HG02571 (cell line): ENCODE measurements at regions not wholly inside any gene's neighbourhood (a gene's known extent, or its start where the extent isn't known, plus 50 kb on each side); places are given as distances from the start of the nearest gene placed in this dataset.
"Not testable (repeated sequence)": the region's sequence is repeated elsewhere in the genome, so short reads cannot be mapped to it uniquely, and the experiment has no call there.

Experiments
- ATAC-seq: cut with Tn5 transposase; IDR thresholded peaks from one replicate; pipeline ENCODE4 v1.9.1; 2021; ENCODE audit warnings: mild to moderate bottlenecking, moderate library complexity; ENCODE audit not compliant: unreplicated experiment

DNA sequence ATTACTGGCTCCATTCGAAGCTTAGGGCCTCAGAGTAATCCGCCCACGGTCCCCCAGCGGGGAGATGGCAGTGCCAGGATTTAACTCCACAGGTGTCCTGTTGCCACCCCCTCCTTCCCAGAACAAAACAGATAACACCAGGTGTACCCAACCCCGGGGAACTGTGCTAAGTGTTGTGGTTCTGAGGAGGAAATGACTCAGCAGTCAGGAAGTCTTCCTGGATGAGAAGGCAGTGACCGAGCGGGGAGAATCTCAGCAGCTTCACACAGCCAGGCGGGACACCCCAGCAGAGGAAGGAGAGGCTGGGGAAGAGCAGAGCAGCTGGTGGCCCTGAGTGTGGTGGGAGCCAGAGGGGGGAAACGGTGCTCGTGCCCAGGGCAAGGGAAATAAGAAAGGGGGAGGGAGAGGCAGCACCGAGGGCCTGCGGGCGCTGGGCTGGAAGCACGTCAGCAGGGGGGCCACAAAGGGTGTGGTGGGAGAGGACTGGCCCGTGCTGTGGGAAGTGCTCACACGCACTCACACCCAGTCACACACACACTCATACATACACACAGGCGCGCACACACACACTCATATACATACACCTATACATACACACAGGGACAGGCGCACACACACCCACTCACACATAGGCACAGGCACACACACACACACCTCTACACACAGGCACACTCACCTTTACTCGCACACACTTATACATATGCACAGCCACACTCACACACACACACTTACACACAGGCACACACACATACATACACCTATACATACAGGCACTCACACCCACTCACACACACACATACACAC is 59.8 kb upstream of the CHST15 start:
- peak; percentile 58 for ATAC-seq

DNA sequence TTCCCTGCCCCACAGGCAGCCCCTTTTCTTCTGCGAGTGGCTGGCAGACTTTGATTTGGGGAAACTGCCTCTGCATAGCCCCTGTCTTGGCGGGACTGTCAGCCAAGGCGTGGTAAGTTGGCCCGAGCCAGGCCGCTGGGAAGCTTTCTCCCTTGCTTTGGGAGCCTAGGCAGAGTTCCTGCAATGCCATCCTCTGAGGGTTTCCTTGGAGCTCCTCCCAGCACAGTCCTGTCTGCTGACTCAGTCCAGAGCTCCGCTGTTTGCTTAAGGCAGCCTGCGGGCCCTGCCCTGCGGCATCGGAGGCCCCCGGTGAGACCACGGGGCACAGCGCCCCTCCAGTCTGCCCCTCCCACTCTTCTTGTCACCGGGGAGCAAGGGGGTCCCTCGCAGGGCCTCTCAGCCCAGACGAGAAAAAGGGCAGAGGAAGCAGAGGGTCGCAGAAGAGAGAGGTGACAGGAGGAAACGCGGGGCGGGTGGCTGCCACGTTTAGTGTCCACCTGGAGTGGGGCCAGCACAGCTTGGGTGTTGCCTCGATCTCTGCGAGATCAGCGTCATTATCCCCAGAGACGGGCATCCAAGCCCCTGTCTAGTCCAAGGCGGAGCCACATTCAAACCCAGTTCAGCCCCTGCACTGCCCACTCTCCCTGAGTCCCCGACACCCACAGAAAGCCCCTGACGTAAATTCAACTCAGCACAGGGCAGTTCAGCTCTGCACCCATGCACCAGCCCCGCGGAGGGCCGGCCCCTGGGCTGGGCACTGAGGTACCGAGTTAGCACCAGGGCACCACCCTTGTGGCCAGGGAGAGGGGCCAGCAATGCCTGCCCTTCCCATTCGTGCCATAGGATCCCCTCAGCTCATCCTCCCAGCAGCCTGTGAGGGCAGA is 59.0 kb upstream of the CHST15 start:
- ATAC-seq, result no peak

DNA sequence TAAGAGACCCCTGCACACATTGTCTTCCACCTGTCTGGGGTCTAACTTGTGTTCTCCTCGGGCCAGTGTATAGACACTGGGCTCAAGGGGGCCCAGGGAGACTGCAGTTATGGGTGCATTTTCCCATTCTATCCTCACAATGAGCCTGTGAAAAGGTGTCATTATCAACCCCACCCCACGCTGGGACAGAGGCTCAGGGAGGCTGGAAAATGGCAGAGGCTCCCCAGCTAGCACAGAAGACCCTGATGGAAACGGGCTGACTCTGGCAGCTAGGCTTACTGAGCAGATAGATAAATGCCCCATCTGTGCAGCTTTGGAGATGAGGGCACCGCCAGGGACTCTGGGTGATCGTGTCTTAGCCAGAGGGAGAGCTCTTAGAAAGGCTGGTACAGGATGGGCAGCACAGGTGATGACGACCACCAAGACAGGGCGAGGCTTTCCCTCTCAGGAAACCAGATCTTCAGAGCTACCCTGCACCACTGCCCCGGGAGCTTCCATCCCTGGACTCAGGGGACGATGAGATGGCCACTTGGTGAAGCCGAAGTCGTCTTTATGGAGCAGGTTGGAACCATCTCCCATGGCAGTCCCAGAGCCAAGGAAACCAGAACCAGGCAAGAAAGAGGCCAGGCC is 58.2 kb upstream of the CHST15 start:
- no peak for ATAC-seq

DNA sequence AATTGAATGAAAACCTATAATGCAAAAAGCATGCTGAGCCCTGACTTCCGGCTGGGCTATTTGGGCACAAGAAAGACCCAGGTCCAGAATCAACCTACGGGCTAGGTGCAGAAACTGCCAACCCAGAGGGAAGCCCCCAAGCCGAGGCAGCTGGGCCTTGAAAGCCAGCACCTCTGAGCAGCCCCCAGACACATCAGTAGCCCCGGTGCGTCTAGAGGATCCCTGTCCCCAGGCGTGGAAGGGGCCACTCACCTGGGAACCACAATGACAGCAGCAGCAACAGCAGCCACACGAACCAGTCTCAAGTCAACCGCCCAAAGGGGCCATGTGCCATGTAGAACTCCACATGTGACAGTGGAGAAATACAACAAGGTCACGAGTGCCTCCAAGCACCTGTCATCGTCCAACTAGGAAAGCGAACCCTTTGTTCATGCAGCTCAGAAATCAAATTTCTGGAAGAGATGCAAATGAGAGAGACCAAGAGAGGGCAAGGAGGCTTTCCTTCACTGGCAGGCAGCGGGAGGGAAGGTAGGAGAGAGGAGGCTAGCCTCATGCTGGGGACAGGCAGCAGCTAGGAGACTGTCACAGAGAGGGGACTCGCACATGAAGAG is 57.5 kb upstream of the CHST15 start:
- no peak for ATAC-seq

DNA sequence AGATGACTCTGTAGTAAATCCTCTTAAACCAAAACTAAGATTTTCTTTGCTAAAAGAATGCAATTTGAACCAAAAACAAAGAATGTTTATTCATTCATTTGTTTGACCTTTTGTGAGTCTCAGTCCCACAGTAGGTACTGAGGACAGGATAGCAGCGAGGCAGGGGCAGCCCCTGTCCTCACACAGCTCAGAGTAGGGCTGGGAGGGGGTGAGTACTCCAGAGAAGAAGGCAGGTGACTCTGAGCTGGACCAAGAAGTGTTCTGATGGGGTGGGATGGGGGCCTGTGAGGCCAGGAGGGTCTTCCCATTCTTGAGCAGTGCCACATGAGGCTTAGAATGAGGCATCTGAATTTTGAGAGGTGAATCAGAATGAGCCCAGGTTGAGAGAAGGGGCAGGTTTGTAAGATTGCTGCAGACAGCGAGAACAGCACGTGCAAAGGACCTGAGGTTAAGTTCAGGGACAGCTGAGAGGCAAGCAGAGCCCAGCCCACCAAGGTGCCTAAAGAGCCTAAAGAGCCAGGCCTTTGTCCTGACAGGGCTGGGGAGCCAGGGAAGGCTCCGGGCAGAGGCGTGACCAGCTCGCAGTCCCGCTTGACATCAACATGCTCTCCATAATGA is 56.9 kb upstream of the CHST15 start:
- no peak for ATAC-seq

DNA sequence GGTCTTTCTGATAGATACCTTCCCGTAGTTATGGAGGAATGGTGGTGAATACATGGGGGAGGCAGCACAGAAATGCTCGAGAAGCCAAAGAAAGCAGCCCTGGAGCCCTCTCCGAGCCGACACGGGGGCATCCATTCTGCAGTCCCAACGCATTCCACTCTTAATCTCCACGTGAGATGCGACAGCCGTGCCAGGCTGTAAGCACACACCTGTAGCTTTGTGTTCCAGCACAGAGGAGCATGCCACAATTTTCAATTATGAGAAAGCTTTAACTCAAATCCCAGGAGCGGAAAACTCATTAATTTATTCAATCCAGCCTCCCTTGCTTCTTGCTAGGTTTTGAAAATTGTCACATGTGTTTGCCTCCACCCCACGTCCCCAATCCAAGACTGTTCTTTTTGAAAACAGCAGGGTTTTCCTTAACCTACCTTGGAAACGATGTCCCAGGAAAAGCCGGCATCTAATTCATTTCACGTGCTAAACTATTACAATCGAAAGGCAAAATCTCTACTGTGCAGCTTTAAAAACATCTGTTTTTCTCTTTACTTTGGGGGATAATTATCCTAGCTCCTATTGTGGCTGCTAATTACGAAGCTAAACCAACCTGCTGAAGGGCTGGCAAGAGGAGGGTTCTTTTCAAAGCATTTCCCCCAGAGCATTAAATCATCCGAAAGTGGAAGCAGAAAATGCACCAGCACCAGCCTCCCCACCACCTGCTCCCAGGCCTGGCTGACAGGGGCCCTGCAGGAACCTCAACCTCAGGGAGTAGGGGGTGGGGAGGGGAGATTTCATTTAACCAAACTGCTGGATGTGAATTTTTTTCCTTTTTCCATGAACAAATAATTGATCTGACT is 56.0 kb upstream of the CHST15 start:
- no peak for ATAC-seq

DNA sequence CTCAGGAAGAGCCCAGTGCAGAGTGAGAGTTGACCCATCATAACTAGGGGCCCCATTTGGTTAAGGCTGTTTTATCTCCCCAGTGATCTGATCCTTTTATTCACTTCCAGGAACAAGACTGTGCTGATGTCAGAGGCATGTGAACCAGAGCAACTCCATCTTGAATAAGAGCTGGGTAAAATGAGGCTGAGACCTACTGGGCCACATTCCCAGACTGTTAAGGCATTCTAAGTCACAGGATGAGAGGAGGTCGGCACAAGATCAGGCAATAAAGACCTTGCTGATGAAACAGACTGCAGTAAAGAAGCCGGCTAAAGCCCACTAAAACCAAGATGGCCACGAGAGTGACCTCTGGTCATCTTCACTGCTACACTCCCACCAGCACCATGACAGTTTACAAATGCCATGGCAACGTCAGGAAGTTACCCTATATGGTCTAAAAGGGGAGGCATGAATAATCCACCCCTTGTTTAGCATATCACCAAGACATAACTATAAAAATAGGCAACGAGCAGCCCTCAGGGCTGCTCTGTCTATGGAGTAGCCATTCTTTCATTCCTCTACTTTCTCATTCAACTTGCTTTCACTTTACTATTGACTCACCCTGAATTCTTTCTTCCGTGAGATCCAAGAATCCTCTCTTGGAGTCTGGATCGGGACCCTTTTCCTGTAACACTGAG is 55.3 kb upstream of the CHST15 start:
- not testable (repeated sequence) for ATAC-seq

DNA sequence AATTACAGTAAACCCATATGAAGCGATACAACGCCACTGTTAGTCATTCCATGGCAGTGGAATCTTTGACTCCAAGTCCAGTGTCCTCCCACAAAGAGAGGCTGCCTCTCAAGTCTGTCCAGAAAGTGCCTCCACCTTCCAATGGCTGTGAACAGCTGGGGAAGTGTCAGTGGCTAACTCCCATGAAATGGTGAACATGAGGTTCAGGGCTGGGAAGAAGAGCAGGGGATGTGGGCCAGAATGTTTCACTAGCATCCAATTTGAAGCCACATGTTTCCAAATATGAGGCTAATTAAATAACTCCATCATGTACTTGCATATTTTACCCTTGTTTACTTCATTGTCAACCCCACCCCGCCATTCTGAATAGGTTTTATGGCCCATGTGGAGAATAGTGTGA is 53.1 kb upstream of the CHST15 start:
- ATAC-seq, result no peak

DNA sequence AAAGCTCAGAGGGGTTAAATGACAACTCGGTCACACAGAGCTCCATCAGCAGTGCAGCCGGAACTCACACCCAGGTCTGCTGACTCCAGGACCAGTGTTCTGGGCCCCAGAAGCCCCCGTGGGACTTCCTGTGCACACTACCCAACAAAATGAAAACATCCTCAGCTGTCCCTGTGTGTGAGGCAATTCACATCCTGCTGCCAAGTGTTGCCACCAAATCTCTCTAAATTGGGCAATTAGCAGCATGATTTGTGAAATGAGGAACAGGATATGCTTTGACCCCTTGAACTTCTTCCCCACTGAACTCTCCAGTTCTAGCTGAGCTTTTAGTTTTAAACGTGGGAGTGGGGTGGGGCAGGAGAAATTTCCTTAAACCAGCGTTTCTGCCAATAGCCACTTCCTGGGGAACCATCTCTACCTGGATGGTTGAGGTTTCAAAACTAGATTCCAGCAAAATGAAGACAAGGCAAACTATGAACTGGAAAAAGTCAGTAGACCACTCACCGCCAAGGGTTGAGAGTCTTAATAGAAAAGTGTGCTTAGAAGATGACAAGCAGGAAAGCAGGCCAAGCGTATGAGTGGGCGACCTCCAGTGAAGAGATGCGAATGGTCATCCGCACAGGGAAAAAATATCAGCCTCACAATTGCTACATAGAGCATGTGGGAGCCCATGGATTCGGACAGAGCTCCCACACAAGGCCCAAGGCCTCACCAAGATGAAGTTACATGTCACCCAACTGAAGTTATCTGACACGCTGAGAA is 51.9 kb upstream of the CHST15 start:
- ATAC-seq, result no peak

DNA sequence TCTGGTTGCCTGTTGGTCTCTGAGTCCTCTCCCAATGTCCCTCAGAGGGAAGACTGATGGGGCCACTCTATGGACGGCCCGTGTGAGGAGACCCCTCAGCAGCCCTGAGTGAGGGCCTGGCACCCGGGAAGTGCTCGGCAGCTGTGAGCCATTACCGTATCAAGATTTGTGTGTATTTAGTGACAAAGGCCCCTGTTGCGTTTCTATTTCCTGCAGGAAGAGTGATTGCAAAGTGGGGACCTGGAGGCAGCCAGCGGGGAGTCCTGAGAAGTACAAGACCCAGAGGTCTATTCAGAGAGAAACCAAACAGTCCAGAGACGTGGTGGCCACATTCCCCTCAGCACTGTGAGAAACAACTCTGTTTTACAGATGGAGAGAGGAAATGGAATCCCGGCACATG is 51.1 kb upstream of the CHST15 start:
- ATAC-seq, result no peak

DNA sequence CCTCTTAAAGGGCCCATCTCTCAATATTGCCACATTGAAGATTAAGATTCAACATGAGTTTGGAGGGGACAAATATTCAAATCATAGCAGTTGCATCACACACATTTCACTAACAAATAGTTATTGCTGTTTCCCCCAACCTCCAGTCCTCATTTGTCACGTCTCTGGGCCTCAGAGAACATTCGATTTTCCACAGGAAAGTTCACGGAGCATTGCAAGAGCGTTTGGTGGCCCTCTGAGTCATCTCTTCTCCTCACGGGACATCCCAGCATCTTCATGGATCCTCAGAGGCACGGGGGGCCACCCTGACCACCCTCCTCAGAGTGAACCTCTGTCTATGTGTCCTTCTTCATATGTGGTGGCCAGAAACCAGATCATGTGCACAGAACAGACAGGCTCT is 50.3 kb upstream of the CHST15 start:
- ATAC-seq, result no peak
